ENCODE measurements at regions not wholly inside any gene's neighbourhood (a gene's known extent, or its start where the extent isn't known, plus 50 kb on each side); places are given as distances from the start of the nearest gene placed in this dataset.

DNA sequence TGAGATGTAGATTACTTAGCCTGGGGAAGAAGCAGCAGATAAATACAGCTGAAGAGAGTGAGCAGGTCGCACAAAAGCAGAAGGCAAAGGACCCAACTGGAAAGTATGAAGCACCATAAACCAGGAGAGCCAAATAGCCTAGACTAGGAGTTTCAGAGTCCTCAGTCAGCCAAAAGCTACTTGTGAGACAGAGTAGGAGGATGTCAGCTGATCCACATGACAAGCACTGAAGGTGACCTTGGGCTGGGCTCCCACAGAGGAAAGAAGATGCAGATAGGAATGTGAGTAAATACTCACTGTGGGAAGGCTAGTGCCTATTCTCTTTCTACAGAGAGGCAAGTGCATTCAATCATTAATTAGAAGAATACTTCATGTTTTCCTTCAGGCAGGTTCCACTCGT is 274.0 kb upstream of the POU3F2 start:
- no peak for DNase-seq
- Histone ChIP-seq H3K36me3 (no peaks in the 10 kb centered on the region), H3K27me3 (no peaks in the 10 kb centered on the region), H3K4me1 (no peaks in the 10 kb centered on the region), H3K4me3 (no peak overlapping the region), H3K27ac (no peak overlapping the region), H3K9me3 (no peaks in the 10 kb centered on the region)
- intact Hi-C loops (cut with DNase I): no loop called here
- 80 to 85% methylated on average over 2 of the region's 2 CpGs for WGBS, 2 donors
- TF ChIP-seq EP300 (IDR thresholded peaks at IDR 0.05): no peak
- TF ChIP-seq, protein P1, sequence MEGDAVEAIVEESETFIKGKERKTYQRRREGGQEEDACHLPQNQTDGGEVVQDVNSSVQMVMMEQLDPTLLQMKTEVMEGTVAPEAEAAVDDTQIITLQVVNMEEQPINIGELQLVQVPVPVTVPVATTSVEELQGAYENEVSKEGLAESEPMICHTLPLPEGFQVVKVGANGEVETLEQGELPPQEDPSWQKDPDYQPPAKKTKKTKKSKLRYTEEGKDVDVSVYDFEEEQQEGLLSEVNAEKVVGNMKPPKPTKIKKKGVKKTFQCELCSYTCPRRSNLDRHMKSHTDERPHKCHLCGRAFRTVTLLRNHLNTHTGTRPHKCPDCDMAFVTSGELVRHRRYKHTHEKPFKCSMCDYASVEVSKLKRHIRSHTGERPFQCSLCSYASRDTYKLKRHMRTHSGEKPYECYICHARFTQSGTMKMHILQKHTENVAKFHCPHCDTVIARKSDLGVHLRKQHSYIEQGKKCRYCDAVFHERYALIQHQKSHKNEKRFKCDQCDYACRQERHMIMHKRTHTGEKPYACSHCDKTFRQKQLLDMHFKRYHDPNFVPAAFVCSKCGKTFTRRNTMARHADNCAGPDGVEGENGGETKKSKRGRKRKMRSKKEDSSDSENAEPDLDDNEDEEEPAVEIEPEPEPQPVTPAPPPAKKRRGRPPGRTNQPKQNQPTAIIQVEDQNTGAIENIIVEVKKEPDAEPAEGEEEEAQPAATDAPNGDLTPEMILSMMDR (IDR thresholded peaks at IDR 0.05): no peak
- no peak for TF ChIP-seq POLR2AphosphoS5 (IDR thresholded peaks at IDR 0.05)
- TF ChIP-seq POLR2A (IDR thresholded peaks at IDR 0.05): no peak

DNA sequence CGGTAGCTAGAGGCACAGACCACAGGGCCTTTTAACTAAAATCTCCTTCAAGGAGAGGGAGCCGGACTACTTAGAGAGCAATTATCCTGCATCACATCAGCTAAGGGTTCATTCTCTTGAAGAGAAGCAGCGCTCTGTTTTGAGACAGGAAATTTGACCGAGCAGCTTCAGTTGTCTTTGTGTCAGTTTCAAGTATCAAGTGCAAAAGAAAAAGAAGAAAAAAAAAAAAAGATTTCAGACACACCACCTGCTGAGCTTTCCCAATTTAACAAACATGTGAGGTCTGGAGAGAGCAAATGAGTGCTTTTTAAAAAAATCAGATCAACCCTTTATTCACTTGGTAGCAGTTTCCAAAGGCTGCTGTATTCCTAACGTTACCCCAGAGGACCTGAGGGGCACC is 273.5 kb upstream of the POU3F2 start:
- TF ChIP-seq POLR2A (IDR thresholded peaks at IDR 0.05): no peak
- TF ChIP-seq, protein P1 (IDR thresholded peaks at IDR 0.05): no peak
- no peak for TF ChIP-seq EP300 (IDR thresholded peaks at IDR 0.05)
- TF ChIP-seq POLR2AphosphoS5 (IDR thresholded peaks at IDR 0.05): no peak
- intact Hi-C loops (cut with DNase I): no loop called here
- Histone ChIP-seq H3K27me3 (no peaks in the 10 kb centered on the region), H3K4me3 (no peak overlapping the region), H3K9me3 (no peaks in the 10 kb centered on the region), H3K36me3 (no peaks in the 10 kb centered on the region), H3K27ac (no peak overlapping the region), H3K4me1 (no peaks in the 10 kb centered on the region)
- 79 to 86% methylated on average over 5 of the region's 5 CpGs for WGBS, 2 donors
- no peak for DNase-seq

DNA sequence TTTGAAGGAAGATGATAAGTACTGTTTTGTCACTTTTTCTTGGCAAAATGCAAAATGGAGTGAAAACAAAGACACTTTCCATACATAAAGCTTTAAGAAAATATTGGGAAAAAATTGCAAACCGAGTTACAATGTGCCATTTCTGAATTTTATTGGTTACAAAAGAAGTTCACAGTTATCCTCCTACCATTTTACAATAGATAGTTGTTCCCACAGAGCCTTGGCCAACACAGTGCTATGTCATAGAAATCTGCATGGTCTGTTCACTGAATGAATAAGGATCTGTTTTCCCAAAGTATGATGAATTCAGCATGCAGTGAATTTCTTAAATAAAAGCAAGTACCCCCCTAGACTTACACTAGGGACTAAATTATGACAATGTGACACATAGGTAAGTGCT is 268.2 kb upstream of the POU3F2 start:
- no peak for TF ChIP-seq POLR2AphosphoS5 (IDR thresholded peaks at IDR 0.05)
- TF ChIP-seq POLR2A (IDR thresholded peaks at IDR 0.05): no peak
- Histone ChIP-seq H3K4me3 (no peak overlapping the region), H3K4me1 (no peaks in the 10 kb centered on the region), H3K9me3 (no peaks in the 10 kb centered on the region), H3K27me3 (no peaks in the 10 kb centered on the region), H3K36me3 (no peaks in the 10 kb centered on the region), H3K27ac (no peak overlapping the region)
- 44 to 51% methylated on average over 1 of the region's 1 CpG for WGBS, 2 donors
- no peak for DNase-seq
- intact Hi-C loops (cut with DNase I): no loop called here

DNA sequence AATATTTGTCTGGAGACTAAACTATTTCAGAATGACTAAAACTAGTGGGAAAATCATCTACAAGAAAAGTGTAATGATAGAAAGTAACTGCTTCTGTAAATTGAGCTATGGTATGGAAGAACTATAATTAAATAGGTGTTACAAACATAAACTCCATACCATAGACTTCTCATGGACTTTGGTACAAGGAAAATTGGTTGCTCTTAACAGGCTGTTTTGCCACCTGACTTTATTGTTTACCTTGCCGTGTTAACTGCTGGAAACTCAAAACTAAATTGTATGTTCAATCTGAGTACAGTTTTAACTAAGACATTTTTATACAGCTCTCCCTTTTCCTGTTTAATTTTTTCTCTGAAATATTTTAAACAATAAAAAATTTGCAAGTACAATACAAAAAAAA is 261.8 kb upstream of the POU3F2 start:
- DNase-seq: no peak
- Histone ChIP-seq H3K36me3 (no peaks in the 10 kb centered on the region), H3K27me3 (no peaks in the 10 kb centered on the region), H3K4me1 (peaks cover 0 to 13% (median 13%) of the 10 kb centered on the region in 4 donors), H3K4me3 (no peak overlapping the region), H3K9me3 (no peaks in the 10 kb centered on the region), H3K27ac (no peak overlapping the region)
- WGBS, 2 donors: 17 to 63% methylated on average over 1 of the region's 1 CpG
- intact Hi-C loops (cut with DNase I): no loop called here
- TF ChIP-seq, protein P1 (IDR thresholded peaks at IDR 0.05): no peak
- no peak for TF ChIP-seq POLR2A (IDR thresholded peaks at IDR 0.05)
- no peak for TF ChIP-seq EP300 (IDR thresholded peaks at IDR 0.05)
- no peak for TF ChIP-seq POLR2AphosphoS5 (IDR thresholded peaks at IDR 0.05)

DNA sequence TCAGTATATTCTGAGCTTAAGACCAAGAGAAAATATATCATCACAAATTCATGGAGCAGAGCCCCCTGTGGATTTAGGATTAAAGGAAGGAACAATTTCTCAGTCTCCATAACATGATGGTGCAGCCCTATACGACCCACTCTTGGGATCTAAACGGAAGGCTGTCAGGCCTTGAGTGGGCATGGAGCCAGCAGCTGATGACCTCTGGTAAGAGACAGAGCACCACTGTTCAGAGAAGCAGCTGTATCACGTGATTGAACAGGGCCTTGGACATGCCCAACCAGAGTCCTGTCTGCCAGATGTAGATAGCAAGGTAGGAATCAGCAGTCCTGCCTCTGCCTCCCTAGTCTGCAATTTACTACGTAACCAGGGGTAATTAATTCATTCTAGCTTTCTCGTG is 259.4 kb upstream of the POU3F2 start:
- intact Hi-C loops (cut with DNase I): no loop called here
- peaks cover 0 to 13% (median 13%) of the 10 kb centered on the region in 4 donors for H3K4me1 ChIP-seq
- no peak overlapping the region for H3K4me3 ChIP-seq
- DNase-seq: no peak
- no peaks in the 10 kb centered on the region for H3K9me3 ChIP-seq
- no peaks in the 10 kb centered on the region for H3K27me3 ChIP-seq
- peak overlapping the region in 1 of 4 donors; percentile 34 for H3K27ac ChIP-seq
- 16 to 60% methylated on average over 5 of the region's 5 CpGs for WGBS, 2 donors
- no peak for TF ChIP-seq EP300 (IDR thresholded peaks at IDR 0.05)
- TF ChIP-seq, protein P1 (IDR thresholded peaks at IDR 0.05): no peak
- TF ChIP-seq POLR2AphosphoS5 (IDR thresholded peaks at IDR 0.05): no peak
- no peak for TF ChIP-seq POLR2A (IDR thresholded peaks at IDR 0.05)
- H3K36me3 ChIP-seq: no peaks in the 10 kb centered on the region

Data from sigmoid colon (tissue), 6 donors.